H9 (cell line): ENCODE measurements at regions not wholly inside any gene's neighbourhood (a gene's known extent, or its start where the extent isn't known, plus 50 kb on each side); places are given as distances from the start of the nearest gene placed in this dataset.
"Not testable (repeated sequence)": the region's sequence is repeated elsewhere in the genome, so short reads cannot be mapped to it uniquely, and the experiment has no call there.

Experiments
- DNase-seq: peaks from one replicate; pipeline ENCODE4 v3.0.0-alpha.2; 2017
- H2AFZ ChIP-seq: one replicate; pipeline ENCODE4 v1.6.1; 2013; ENCODE audit warnings: mild to moderate bottlenecking, low read length, control low read depth, moderate library complexity
- H2AK5ac ChIP-seq: 2 replicates; pipeline ENCODE4 v1.6.1; 2013; ENCODE audit warnings: low read length, control low read depth, mixed read lengths; ENCODE audit not compliant: insufficient read length
- H2BK120ac ChIP-seq: one replicate; pipeline ENCODE4 v1.6.1; 2013; ENCODE audit warnings: low read depth, mild to moderate bottlenecking, low read length, control low read depth, inconsistent platforms; ENCODE audit not compliant: poor library complexity, severe bottlenecking
- H2BK12ac ChIP-seq: 2 replicates; pipeline ENCODE4 v1.6.1; 2013; ENCODE audit warnings: low read length, control low read depth, mixed read lengths, low read depth; ENCODE audit not compliant: insufficient read length
- H2BK15ac ChIP-seq: 2 replicates; pipeline ENCODE4 v1.6.1; 2013; ENCODE audit warnings: low read depth, low read length, control low read depth
- H2BK20ac ChIP-seq: one replicate; pipeline ENCODE4 v1.6.1; 2013; ENCODE audit warnings: low read depth, mild to moderate bottlenecking, low read length, control low read depth, inconsistent platforms; ENCODE audit not compliant: poor library complexity, severe bottlenecking
- H2BK5ac ChIP-seq: 2 replicates; pipeline ENCODE4 v1.6.1; 2013; ENCODE audit warnings: low read length, control low read depth, mixed read lengths; ENCODE audit not compliant: insufficient read length
- H3K14ac ChIP-seq: 2 replicates; pipeline ENCODE4 v1.6.1; 2013; ENCODE audit warnings: low read length, control low read depth; ENCODE audit not compliant: insufficient read depth
- H3K18ac ChIP-seq: 2 replicates; pipeline ENCODE4 v1.6.1; 2013; ENCODE audit warnings: low read depth, mild to moderate bottlenecking, mixed read lengths, low read length, control low read depth; ENCODE audit not compliant: insufficient read length
- H3K23ac ChIP-seq: 2 replicates; pipeline ENCODE4 v1.6.1; 2013; ENCODE audit warnings: low read length, control low read depth, mixed read lengths, low read depth; ENCODE audit not compliant: insufficient read length
- H3K23me2 ChIP-seq: 2 replicates; pipeline ENCODE4 v1.6.1; 2013; ENCODE audit warnings: low read depth, mild to moderate bottlenecking, mixed read lengths, low read length, control low read depth; ENCODE audit not compliant: insufficient read length, poor library complexity, severe bottlenecking
- H3K27ac ChIP-seq: 2 replicates; pipeline ENCODE4 v1.5.1; 2013; ENCODE audit warnings: low read length, control low read depth, mixed read lengths, low read depth; ENCODE audit not compliant: insufficient read length
- H3K27me3 ChIP-seq: 2 replicates; pipeline ENCODE4 v1.6.1; 2013; ENCODE audit warnings: low read length, control low read depth, inconsistent platforms; ENCODE audit not compliant: insufficient read depth
- H3K4ac ChIP-seq: 2 replicates; pipeline ENCODE4 v1.6.1; 2013; ENCODE audit warnings: low read depth, mild to moderate bottlenecking, control low read depth, inconsistent platforms, low read length, moderate library complexity
- H3K4me1 ChIP-seq: 2 replicates; pipeline ENCODE4 v1.6.1; 2013; ENCODE audit warnings: low read length, control low read depth, inconsistent platforms; ENCODE audit not compliant: insufficient read depth
- H3K4me2 ChIP-seq: 2 replicates; pipeline ENCODE4 v1.6.1; 2013; ENCODE audit warnings: low read length, control low read depth, mixed read lengths; ENCODE audit not compliant: insufficient read length, insufficient read depth
- H3K56ac ChIP-seq: 2 replicates; pipeline ENCODE4 v1.6.1; 2013; ENCODE audit warnings: low read depth, mild to moderate bottlenecking, mixed read lengths, low read length, control low read depth; ENCODE audit not compliant: insufficient read length
- H3K79me1 ChIP-seq: 2 replicates; pipeline ENCODE4 v1.6.1; 2013; ENCODE audit warnings: low read depth, mild to moderate bottlenecking, moderate library complexity, low read length, control low read depth, inconsistent platforms; ENCODE audit not compliant: insufficient read depth, poor library complexity, severe bottlenecking
- H3K79me2 ChIP-seq: 2 replicates; pipeline ENCODE4 v1.6.1; 2013; ENCODE audit warnings: low read length, control low read depth, inconsistent platforms; ENCODE audit not compliant: insufficient read depth
- H3K9ac ChIP-seq: 2 replicates; pipeline ENCODE4 v1.6.1; 2013; ENCODE audit warnings: low read length, control low read depth, mixed read lengths; ENCODE audit not compliant: insufficient read length; ENCODE audit errors: extremely low read depth
- H3K9me3 ChIP-seq: one replicate; pipeline ENCODE4 v1.6.1; 2013; ENCODE audit warnings: low read depth, low read length, inconsistent platforms; ENCODE audit not compliant: control insufficient read depth
- H3T11ph ChIP-seq: one replicate; pipeline ENCODE4 v1.6.1; 2013; ENCODE audit warnings: mild to moderate bottlenecking, low read length, control low read depth, inconsistent platforms
- H4K20me1 ChIP-seq: one replicate; pipeline ENCODE4 v1.6.1; 2013; ENCODE audit not compliant: control insufficient read depth, insufficient read length, insufficient read depth
- H4K5ac ChIP-seq: 2 replicates; pipeline ENCODE4 v1.6.1; 2013; ENCODE audit warnings: low read depth, mild to moderate bottlenecking, mixed read lengths, low read length, control low read depth; ENCODE audit not compliant: insufficient read length
- H4K8ac ChIP-seq: replicated peaks from 2 replicates; pipeline ENCODE4 v1.6.1; 2013; ENCODE audit warnings: low read length, control low read depth, mixed read lengths, low read depth; ENCODE audit not compliant: insufficient read length
- H4K91ac ChIP-seq: 2 replicates; pipeline ENCODE4 v1.6.1; 2013; ENCODE audit warnings: low read depth, mild to moderate bottlenecking, moderate library complexity, mixed read lengths, low read length, control low read depth; ENCODE audit not compliant: insufficient read length
- H3K27ac Mint-ChIP-seq, 3 experiments: 2 replicates in 2 of 3; 3 replicates in 1 of 3; pipeline ENCODE4 v1.8.0; 2020 to 2021; ENCODE audit warnings: mixed read lengths in 3 of 3, mild to moderate bottlenecking in 1 of 3, moderate library complexity in 1 of 3
- H3K27me3 Mint-ChIP-seq: 2 replicates; pipeline ENCODE4 v1.8.0; 2021; ENCODE audit warnings: low read depth, mild to moderate bottlenecking, moderate library complexity, mixed read lengths
- H3K36me3 Mint-ChIP-seq, 3 experiments: 2 replicates in 2 of 3; 3 replicates in 1 of 3; pipeline ENCODE4 v1.8.0; 2020 to 2021; ENCODE audit warnings: low read depth in 3 of 3, mixed read lengths in 3 of 3; ENCODE audit not compliant: insufficient read depth in 1 of 3
- H3K4me1 Mint-ChIP-seq, 2 experiments: 2 replicates each; pipeline ENCODE4 v1.8.0; 2020; ENCODE audit warnings: mixed read lengths in 2 of 2
- H3K4me3 Mint-ChIP-seq, 2 experiments: 2 replicates in 1 of 2; 3 replicates in 1 of 2; pipeline ENCODE4 v1.8.0; 2020 to 2021; ENCODE audit warnings: mild to moderate bottlenecking in 2 of 2, mixed read lengths in 2 of 2, moderate library complexity in 1 of 2
- H3K9me3 Mint-ChIP-seq, 2 experiments: 2 replicates in 1 of 2; 3 replicates in 1 of 2; pipeline ENCODE4 v1.8.0; 2020; ENCODE audit warnings: mild to moderate bottlenecking in 2 of 2, mixed read lengths in 2 of 2, moderate library complexity in 1 of 2
- WGBS: extraction: QIAGEN DNeasy Blood & Tissue Kit; methylation state at CpG from one replicate; pipeline ENCODE4 v1.1.7; 2013; ENCODE audit warnings: missing lambda C conversion rate, low lambda C conversion rate, mixed read lengths; ENCODE audit not compliant: insufficient read length; ENCODE audit errors: extremely low coverage; 5-methylcytosine and 5-hydroxymethylcytosine counted together
- TF ChIP-seq, protein P1 (sequence below): fragments of 200-600 bp; sonication (generic); conservative IDR thresholded peaks from 3 replicates; pipeline ENCODE4 v1.8.0; 2021; ENCODE audit warnings: antibody characterized with exemption, mild to moderate bottlenecking

DNA sequence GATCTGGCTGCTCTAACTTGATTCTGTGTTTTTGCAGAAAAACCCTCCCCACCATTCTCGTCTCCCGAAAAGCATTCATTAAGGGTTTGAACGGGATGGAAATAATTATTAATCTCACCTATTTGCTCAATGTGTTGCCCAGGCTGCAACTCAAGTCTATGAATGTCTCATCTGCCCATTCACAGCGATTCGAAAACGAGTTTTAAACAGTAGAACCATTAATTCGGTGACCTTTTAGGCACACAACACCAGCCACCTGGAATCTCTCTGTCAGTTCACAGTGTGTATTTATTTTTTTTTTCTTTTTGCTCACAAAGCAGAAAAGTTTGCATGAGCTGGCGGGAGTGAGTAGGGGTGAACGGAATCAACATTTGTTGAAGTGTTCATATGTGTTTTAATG lies 764.7 kb upstream of the TPTE start:
- Histone ChIP-seq H3K4me1 (no peaks in the 10 kb centered on the region), H3K23me2 (no peaks in the 10 kb centered on the region), H2BK15ac (no peak overlapping the region), H3K9me3 (peaks cover 98% of the 10 kb centered on the region), H3K56ac (no peak overlapping the region), H3K27me3 (no peaks in the 10 kb centered on the region), H3K79me1 (no peaks in the 10 kb centered on the region), H3T11ph (no peak overlapping the region), H3K23ac (no peak overlapping the region), H4K20me1 (no peaks in the 10 kb centered on the region), H3K9ac (no peak overlapping the region), H2AK5ac (no peak overlapping the region), H3K4ac (no peak overlapping the region), H2BK120ac (no peak overlapping the region), H4K5ac (no peak overlapping the region), H4K8ac (no peak overlapping the region), H3K14ac (no peak overlapping the region), H3K4me2 (no peak overlapping the region), H2BK5ac (no peak overlapping the region), H2AFZ (no peak overlapping the region), H4K91ac (no peak overlapping the region), H3K79me2 (no peaks in the 10 kb centered on the region), H2BK20ac (no peak overlapping the region), H3K18ac (no peak overlapping the region), H3K27ac (no peak overlapping the region), H2BK12ac (no peak overlapping the region)
- TF ChIP-seq, protein P1, sequence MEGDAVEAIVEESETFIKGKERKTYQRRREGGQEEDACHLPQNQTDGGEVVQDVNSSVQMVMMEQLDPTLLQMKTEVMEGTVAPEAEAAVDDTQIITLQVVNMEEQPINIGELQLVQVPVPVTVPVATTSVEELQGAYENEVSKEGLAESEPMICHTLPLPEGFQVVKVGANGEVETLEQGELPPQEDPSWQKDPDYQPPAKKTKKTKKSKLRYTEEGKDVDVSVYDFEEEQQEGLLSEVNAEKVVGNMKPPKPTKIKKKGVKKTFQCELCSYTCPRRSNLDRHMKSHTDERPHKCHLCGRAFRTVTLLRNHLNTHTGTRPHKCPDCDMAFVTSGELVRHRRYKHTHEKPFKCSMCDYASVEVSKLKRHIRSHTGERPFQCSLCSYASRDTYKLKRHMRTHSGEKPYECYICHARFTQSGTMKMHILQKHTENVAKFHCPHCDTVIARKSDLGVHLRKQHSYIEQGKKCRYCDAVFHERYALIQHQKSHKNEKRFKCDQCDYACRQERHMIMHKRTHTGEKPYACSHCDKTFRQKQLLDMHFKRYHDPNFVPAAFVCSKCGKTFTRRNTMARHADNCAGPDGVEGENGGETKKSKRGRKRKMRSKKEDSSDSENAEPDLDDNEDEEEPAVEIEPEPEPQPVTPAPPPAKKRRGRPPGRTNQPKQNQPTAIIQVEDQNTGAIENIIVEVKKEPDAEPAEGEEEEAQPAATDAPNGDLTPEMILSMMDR, result no peak
- no CpG with 5 or more reads among the region's 9 CpGs for WGBS
- no peak overlapping the region for H3K27ac Mint-ChIP-seq
- no peak for DNase-seq
- H3K27me3 Mint-ChIP-seq, result no peaks in the 10 kb centered on the region
- no peaks in the 10 kb centered on the region for H3K4me1 Mint-ChIP-seq
- no peak overlapping the region for H3K4me3 Mint-ChIP-seq
- no peaks in the 10 kb centered on the region; a peak in 2 of 5 replicates for H3K9me3 Mint-ChIP-seq
- H3K36me3 Mint-ChIP-seq, result peaks cover 0 to 9% (median 5%) of the 10 kb centered on the region in 3 experiments; a peak in 5 of 7 replicates

- DNase-seq, H4K5ac ChIP-seq, H3K27me3 ChIP-seq, H3K18ac ChIP-seq, H3K4me3 Mint-ChIP-seq, H2BK120ac ChIP-seq, H3K56ac ChIP-seq, H2AK5ac ChIP-seq, H3K9ac ChIP-seq, H3K27ac ChIP-seq, H3K4me1 Mint-ChIP-seq, H3K27me3 Mint-ChIP-seq, H3K79me1 ChIP-seq, H3K23me2 ChIP-seq, H3K79me2 ChIP-seq, H3K9me3 Mint-ChIP-seq, H2AFZ ChIP-seq, H3K27ac Mint-ChIP-seq, H3K4me1 ChIP-seq, H2BK20ac ChIP-seq, H4K8ac ChIP-seq, H3K4ac ChIP-seq, H2BK5ac ChIP-seq, H3K4me2 ChIP-seq, H2BK12ac ChIP-seq, H4K91ac ChIP-seq, H3K14ac ChIP-seq, H3K36me3 Mint-ChIP-seq, H3K23ac ChIP-seq, H3T11ph ChIP-seq, H2BK15ac ChIP-seq, H4K20me1 ChIP-seq: not testable (repeated sequence)
- H3K9me3 ChIP-seq, result peaks cover 98% of the 10 kb centered on the region
- no CpG with 5 or more reads among the region's 9 CpGs for WGBS
Measured at GRCh38 chr21:9757118-9757517, 764.3 kb upstream of the TPTE start.
